GM19397 (cell line): ENCODE measurements at regions not wholly inside any gene's neighbourhood (a gene's known extent, or its start where the extent isn't known, plus 50 kb on each side); places are given as distances from the start of the nearest gene placed in this dataset.

Source experiments
- ATAC-seq: cut with Tn5 transposase; IDR thresholded peaks from one replicate; pipeline ENCODE4 v1.9.1; 2021; ENCODE audit warnings: mild to moderate bottlenecking, moderate library complexity; ENCODE audit not compliant: unreplicated experiment

DNA sequence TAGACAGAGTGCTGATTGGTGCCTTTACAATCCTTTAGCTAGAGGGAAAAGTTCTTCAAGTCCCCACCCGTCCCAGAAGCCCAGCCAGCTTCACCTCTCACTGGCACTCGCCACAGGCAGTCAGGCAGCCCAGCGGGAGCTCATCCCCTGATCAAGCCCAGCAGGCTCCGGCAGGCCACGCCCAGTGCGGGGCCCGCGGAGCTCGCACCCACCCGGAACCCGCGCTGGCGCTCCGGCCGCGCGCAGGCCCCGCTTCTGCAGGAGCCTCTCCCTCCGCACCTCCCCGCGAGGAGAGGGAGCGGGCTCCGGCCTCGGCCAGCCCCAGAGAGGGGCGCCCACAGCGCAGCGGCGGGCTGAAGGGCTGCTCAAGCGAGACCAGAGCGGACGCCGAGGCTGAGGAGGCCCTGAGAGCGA lies 202.4 kb upstream of the PDGFD start:
- ATAC-seq: no peak

DNA sequence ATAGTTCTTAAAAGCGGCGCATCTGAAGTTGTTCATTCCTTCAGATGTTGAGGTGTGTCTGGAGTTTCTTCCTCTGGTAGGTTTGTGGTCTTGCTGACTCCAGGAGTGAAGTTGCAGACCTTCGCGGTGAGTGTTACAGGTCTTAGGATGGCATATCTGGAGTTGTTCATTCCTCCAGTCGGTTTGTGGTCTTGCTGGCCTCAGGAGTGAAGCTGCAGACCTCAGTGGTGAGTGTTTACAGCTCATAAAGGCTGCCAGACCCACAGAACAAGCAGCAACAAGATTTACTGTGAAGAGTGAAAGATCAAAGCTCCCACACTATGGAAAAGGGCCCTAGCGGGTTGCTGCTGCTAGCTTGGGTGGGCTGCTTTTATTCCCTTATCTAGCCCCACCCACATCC lies 201.7 kb upstream of the PDGFD start:
- no peak for ATAC-seq

DNA sequence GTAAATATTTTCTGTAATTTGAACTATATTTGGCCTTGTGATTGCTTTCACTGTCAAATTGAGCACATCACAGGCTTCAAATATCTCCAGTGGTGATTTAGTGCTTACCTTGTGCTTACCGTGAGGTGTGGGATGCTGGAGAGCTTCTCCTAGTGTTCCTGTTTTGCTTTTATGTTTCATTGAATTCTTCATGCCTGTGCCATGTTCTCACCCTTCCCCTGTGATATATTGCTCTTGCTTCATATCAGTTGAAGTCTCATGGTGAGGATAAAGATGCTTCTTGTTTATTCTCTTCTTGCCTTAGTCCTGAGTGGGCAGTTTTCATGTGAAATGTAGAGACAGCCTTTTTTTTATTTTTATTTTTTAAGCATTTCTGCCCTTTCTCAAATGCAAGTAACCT lies 198.0 kb upstream of the PDGFD start:
- ATAC-seq: no peak

DNA sequence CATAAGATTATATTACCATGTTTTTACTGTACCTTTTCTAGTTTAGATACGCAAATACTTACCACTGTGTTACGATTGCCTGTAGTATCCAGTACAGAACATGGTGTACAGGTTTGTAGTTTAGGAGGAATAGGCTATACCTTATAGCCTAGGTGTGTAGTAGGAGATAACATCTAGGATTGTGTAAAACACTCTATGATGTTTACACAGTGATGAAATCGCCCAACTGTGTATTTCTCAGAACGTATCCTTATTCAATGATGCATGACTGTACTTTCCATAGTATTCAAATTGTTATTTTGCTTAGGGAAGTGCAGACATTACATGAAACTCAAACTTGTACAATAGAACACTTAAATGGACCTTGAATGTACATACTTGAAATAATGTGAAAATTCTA lies 188.1 kb upstream of the PDGFD start:
- no peak for ATAC-seq

DNA sequence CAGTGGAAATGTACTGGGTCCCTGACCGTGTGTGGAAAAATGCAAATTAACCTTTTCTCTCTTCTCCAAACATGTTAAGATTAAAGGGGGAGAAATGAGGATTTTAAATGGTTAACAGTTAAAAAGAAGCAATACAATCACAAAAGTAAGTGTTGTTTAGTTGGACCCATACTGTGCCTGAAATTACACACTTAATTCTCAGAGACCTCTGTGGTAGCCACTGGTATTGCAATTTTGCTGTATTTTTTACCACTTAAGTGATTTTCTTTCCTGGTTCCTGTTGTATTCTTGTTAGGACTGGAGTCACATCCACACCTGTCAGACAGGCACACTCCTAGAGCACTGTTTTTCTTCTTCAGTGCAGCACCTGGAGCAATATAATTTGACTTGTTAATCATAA lies 179.6 kb upstream of the PDGFD start:
- ATAC-seq: no peak

DNA sequence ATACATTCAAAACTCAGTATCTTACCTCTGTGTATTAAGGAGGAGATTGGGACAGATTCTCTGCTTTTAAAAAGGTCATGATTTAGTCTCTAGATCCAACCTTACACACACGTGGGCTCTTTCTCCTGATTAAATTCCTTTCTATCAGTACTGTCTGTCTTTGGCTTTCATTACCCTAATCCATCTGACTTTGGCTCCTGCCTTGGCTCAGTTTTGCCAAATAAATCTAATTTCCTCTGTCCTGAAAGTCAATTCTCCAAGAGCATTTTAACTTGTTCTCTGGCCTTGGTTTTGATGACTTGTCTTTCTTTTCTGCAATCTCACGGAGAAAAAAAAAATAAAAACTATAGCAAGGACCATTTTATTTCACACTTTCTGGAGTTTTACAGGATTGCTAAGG lies 176.6 kb upstream of the PDGFD start:
- ATAC-seq: no peak

DNA sequence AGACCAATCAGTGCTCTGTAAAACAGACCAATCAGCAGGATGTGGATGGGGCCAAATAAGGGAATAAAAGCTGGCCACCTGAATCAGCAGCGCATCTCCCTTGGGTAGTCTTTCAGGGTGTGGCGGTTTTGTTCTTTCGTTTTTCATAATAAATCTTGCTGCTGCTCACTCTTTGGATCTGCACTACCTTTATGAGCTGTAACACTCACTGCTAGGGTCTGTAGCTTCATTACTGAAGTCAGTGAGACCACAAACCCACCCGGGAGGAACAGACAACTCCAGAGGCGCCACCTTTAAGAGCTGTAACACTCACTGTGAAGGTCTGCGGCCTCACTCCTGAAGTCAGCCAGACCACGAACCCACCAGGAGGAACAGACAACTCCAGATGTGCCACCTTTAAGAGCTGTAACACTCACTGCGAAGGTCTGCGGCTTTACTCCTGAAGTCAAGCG lies 175.5 kb upstream of the PDGFD start:
- ATAC-seq: no peak

DNA sequence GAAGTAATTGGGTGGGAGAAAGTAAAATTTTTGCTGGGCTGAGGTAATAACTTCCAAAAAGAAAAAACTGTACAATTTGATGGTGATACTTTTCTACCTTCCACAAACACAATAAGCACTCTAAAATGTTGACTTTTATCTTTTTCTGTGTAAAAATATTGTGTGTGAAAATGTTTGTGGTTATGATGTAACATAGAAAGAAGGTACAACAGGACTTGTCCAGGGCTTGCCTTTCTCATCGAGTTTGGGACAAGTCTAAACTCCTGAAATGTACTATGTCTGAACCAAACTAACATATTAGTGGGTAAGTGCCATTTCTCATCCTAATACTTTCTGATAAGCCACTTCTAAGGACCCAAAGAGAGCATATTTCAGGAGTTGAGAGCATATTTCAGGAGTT lies 174.2 kb upstream of the PDGFD start:
- ATAC-seq: no peak

DNA sequence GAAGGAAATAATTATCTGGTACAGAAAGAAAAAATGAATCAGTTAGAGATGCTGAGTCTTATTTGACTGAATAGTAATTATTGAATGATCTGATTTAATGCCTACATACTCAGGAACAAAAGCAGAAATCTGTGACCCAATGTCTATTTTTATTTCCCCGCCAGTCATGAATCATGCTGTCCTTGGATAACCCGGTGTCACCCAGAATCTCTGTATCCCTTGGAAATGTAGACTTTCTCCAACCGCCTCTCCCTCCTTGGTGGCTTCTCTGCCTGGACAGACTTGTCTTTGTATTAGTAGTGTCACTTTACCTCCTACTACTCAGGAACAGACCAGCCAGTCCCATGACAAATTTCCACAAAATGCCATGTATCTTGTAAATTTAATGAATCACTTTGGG lies 173.3 kb upstream of the PDGFD start:
- no peak for ATAC-seq

DNA sequence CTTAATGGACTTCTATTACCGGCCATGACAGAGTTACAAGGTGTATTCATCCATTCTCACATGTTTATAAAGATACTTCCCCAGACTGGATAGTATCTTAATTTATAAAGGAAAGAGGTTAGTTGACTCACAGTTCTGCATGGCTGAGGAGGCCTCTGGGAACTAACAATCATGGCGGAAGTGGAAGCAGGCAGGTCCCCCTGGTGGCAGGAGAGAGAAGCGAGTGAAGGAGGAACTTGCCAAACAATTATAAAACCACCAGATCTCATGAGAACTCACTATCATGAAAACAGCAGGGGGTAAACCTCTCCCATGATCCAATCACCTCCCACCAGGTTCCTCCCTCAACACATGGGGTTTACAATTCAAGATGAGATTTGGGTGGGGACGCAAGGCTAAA lies 170.0 kb upstream of the PDGFD start:
- peak; percentile 60 for ATAC-seq

DNA sequence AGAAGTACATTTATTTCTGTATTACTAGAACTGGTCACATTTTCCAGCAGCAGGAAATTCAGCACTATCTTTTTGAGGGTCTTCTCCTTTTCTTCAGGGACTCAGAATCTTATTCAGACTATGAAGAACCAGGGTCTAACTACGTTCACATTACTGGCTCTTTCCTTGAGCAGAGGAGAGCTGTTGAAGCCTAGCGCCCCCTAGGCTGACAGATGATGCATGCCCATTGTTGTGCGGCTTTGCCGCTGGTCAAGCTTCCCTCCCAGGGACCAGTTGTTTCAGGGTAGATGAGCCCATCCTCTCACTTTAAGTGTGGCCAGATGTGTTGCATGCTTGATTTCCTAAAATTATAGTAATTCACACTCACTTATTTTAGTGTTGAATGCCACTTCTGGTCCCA lies 168.2 kb upstream of the PDGFD start:
- ATAC-seq: no peak

DNA sequence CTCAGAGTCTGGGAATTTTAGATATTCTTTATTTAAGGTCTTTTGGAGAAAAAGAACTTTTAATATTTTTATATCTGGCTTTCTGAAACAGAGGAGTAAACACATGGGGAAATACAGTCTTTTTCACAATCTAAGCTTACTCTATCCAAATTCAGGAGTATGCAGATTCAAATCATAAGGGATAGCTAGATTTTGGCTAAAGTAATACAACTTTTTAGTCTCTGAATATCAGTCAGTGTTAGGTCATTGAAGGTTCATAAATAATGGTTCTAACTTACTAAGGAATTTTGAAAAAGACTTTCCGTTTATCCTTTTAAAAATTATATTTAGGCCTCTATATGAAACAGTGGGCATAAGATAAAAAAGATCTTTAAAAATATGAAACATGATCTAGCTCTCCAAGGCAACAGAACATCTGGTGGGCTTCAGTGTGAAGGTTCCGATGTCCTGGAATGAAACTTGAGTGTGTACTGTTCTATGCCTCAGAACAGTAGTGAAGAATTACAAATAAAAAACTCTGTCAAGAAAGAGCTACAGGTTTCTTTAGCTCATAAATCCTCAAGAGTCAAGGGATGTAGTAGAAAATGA lies 165.2 kb upstream of the PDGFD start:
- no peak for ATAC-seq

DNA sequence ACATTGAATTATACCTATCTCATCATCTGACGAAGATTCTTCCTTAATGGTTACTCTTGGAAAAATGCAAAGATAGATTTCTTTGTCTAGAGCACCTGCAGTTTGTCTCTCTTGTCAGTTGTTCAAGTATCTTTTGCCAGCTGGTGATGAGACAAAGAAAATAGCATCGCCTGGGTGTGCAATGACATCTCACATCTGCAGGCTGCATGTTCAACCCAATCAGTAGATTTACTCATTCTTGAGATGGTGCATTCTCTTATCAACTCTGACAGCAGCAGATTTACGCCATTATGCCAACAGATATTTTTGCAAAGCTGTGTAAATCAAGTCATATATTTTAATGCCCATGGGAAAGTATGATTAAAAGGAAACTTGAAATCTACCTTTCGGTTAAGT lies 164.6 kb upstream of the PDGFD start:
- ATAC-seq: no peak

DNA sequence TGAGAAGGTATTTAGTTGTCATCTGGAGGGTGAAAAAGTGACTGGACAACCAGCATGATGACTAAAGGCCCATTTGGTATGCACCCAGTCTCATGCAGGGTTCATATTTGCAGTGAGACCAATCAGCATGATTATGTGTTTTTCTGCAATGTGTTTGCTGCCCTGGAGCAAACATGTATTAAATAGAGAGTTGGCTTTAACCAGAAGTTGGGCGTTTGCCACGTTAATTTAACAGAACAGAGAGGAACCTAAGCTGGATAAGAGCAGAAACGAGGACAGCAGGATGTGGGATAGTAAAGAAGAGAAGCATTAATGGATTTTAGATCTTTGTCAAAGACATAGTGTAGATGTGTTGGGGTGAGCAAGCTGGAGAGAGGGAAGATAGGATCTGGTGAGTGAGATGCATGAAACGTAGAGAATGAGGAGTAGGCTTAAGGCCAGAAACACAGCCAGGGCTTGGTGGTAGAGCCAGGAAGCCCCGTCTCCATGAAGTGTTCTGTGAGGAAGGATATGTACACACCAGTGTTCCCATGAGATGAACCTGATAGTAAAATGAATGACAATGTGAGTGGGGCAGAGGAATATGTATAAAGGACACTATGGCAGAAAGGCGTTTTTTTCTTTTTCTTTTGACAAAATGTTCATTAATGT lies 164.0 kb upstream of the PDGFD start:
- no peak for ATAC-seq

DNA sequence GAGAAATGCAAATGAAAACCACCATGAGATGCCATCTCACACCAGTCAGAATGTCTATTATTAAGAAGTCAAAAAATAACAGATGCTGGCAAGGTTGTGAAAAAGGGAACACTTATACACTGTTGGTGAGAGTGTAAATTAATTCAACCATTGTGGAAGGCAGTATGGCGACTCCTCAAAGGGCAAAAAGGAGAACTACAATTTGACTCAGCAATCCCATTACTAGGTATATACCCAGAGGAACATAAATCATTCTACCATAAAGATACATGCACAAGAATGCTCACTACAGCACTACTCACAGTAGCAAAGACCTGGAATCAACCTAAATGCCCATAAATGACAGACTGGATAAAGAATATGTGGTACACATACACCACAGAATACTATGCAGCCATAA lies 161.1 kb upstream of the PDGFD start:
- ATAC-seq: no peak

DNA sequence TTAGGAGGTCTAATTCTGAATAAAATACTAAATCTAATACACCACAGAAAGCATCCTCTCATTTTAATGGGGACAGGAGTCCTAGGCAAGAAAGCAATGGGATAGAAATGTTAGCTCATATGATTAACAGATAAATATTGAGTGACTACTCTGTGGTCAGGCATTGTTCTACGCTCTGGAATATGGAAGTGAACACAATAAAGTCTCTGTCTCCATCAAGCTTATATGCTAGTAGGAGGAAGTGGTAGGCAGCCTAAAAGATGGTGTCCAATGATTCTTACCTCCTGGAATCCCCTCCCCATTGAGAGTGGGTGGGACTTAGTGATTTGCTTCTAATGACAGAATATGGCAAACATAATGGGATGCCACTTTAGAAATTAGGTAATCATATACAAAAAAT lies 160.3 kb upstream of the PDGFD start:
- no peak for ATAC-seq

DNA sequence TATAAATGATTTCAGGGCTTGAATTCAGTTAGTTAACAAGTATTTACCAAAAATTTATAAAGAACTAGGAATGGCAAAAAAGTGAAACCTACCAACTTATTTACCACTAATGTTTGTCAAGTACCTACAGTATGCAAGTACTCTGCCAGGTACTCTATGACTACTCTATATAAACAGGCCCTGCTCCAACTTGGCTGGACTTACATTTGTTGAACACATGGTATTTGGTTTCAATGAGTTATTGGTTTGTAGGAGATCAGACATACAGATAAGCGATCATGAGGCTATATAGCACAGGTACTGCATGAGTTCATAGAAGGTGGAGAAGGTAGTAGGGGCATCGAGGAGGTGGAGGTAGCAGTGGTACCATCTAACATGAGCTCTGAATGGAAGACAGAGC lies 159.9 kb upstream of the PDGFD start:
- ATAC-seq: no peak

DNA sequence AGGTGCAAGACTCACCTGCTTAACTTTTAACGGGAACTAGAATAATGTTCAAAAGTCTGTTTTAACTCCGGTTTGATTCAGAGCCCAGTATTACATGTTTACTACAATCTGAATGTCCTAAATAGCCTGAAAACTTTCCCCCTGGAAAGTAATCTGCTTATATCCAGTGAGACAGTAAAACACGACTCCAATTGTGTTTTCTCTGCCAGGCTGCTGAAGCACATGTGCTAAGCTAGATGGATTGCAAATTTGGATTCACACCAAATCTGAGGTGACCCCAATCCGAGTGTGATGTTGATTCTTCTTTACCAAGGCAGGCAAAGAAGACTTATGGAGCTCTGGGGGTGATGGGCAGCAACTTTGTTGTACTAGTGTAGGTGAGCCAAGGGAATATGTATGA lies 158.7 kb upstream of the PDGFD start:
- no peak for ATAC-seq

DNA sequence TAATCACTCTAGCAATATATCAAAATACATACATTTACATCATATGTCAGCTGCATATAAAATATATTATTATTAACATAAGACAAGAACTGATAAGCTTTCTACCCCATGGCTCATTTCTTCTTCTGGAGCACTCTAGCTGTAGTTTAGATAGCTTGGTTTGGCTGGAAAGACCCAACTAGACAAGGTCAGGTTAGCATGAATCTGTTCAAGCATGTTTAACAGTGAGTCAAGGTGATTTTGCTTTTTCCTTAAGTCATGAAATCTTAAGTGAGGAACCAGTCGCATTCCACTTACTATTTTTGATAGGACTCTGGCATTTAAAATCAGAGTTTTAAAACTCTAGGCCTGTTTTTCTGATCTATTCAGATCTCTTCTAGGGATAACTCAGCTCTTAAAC lies 157.0 kb upstream of the PDGFD start:
- no peak for ATAC-seq

DNA sequence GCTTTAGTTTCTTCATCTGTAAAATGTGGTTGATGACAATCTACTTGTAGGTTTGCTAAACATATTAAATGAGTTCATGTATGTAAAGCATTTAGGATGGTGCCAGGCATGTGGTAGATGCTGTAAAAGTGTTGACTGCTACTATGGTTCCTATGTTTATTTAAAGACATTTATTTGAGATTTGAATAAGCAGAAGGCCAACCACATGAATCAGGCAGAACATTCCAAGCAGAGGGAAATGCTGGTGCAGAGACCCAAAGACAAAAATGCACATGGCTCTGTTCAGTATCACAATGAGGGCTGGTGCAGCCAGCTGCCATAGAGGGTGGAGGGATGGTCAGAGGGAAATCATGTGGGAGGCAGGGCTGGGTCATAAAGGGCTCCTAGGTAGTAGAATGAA lies 156.2 kb upstream of the PDGFD start:
- ATAC-seq: no peak

DNA sequence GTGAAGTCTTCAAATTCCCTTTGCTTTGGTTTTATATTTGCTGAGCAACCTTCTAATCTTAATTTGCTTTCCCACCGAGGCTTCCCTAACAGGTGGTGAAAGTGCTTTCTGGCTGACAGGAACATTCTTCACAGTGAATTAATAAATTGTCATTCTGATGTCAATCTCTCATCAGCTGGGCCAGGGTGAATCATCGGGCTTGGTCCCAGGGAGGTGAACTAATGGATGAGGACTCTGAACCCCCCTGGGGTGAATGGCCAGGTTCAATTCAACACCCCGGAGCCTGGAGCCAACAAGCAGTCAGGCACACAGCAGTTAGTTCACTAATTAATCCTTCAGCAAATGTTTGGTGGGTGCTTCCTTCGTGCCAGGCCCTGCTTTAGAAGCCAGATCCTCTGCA lies 155.4 kb upstream of the PDGFD start:
- no peak for ATAC-seq

DNA sequence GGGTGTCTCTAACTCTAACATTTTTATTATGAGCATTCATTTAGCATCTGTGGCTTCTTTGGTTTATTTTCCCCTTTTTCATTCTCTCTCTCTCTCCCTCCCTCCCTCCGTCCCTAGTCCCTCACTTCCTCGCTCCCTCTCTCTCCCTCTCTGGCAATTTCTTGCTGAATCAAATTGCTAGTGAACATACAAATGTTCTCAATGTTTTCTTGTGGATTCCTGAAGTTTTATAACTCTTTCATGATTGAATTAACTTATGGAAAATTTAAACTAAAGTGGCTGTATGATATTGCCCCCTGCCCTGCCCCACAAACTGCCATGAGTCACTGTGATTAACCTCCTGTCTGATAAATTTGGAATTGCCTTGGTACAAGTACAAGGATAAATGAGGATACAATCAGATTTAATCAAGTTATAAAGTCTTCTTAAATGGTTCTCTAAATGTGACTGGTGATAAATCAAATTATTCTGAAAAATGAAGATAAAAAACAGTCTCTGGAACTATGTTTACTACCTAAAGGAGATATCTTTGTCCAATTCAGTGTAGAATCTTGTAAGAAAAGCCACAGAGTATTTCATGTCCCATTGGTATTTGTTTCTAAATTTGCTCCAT lies 143.0 kb upstream of the PDGFD start:
- no peak for ATAC-seq

DNA sequence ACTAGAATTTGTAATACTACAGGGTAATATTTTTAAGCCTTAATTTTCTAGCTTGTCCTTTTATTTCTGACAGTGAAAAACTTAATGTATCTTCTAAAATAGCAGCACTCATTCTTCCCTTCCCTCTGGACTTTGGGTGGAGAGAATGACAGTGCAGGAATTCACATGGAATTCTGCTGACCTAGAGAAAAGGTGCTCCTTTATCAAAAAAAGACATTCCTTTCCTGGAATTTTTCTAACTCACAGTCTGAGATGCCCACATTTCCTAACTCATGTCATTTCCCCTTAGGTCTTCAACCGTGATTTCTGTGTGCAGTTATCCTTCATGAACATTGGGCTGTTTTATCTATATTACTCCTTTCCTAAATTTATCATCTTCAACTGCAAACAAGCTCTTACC lies 137.8 kb upstream of the PDGFD start:
- no peak for ATAC-seq
